ENCODE measurements at regions not wholly inside any gene's neighbourhood (a gene's known extent, or its start where the extent isn't known, plus 50 kb on each side); places are given as distances from the start of the nearest gene placed in this dataset.

DNA sequence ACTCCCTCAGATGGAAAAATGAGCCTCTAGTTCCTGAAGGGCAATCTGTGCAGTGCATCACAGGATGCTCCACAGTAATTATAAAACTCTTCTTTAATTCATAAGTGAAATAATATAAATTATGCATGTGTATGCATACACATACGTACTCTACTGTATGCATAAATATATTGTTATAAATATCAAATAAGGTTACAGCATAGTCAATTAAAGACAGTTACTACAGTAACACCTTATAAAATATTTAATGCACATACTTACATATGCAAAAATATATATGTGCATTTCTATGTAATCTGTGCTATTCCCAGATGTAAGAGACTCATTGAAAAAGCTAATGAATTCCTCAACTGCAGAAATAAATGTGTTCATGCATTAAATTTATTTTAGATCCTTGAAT is 1515.1 kb downstream of the CDH11 start:
- no peak overlapping the region for H3K4me3 ChIP-seq (ENCODE audit: low read depth in 1 of 2, low read length in 2 of 2)
- no peak overlapping the region for H3K27ac ChIP-seq (ENCODE audit: low read length)
- H3K9me3 ChIP-seq (ENCODE audit: control insufficient read depth in 1 of 2, low read length in 2 of 2), result no peaks in the 10 kb centered on the region
- H3K36me3 ChIP-seq (ENCODE audit: control insufficient read depth in 1 of 2, insufficient read depth in 2 of 2, low read length in 2 of 2), result no peaks in the 10 kb centered on the region
- H3K4me1 ChIP-seq (ENCODE audit: control insufficient read depth in 1 of 2, insufficient read depth in 2 of 2, low read length in 2 of 2), result no peaks in the 10 kb centered on the region
- H3K27me3 ChIP-seq (ENCODE audit: low read depth, low read length), result no peaks in the 10 kb centered on the region

DNA sequence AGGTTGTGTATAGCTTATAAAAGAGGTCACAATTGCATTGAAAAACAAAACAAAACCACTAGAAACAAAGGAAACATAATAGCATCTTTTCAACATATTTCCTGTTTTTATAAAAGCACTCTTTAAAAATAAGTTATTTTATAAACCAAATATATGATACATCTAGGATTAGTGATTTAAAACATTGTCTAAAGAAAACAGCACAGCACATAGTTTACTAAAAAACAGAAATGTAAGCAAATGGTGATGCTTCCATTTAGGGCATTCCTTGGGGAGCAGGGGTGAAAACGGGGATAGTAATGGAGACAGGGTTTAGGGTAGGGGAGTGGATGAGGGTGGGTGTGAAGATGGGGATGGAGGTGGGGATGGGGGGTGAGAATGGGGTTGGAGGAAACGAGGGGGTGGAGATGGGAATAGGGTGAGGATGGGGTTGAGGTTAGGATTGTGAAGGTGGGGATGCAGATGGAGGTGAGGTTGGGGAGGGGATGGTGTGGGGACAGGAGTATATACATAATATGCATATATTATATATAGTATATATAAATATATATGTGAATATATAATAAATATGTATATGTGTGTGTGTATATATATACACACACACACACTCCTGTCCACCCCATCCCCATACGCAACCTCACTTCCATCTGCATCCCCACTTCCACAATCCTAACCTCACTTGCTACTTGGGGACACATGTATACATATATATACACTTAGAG is 1519.5 kb downstream of the CDH11 start:
- Histone ChIP-seq H3K27ac (ENCODE audit: low read length) (no peak overlapping the region), H3K36me3 (ENCODE audit: control insufficient read depth in 1 of 2, insufficient read depth in 2 of 2, low read length in 2 of 2) (no peaks in the 10 kb centered on the region), H3K4me1 (ENCODE audit: control insufficient read depth in 1 of 2, insufficient read depth in 2 of 2, low read length in 2 of 2) (no peaks in the 10 kb centered on the region), H3K4me3 (ENCODE audit: low read depth in 1 of 2, low read length in 2 of 2) (no peak overlapping the region), H3K9me3 (ENCODE audit: control insufficient read depth in 1 of 2, low read length in 2 of 2) (no peaks in the 10 kb centered on the region), H3K27me3 (ENCODE audit: low read depth, low read length) (no peaks in the 10 kb centered on the region)

DNA sequence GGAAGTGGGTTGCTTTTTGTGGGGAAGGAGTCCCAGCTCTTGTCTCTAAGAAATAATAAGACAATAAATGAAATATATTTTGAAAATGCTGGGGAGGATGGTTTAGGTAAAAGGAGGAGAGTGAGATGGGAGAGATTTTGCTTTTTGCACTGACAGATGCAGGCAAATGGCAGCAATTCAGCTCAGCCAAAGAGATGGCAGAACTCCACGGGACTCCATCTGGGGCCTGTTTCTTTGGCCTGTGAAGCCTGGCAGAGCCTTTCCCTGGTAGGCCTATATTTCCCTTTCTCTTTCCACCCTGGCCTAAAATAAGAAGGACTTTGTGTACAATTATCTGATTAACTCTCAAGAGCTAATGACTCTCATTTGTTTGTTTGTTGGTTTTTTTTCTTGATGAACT is 1525.1 kb downstream of the CDH11 start:
- Histone ChIP-seq H3K9me3 (ENCODE audit: control insufficient read depth in 1 of 2, low read length in 2 of 2) (no peaks in the 10 kb centered on the region), H3K27ac (ENCODE audit: low read length) (no peak overlapping the region), H3K4me1 (ENCODE audit: control insufficient read depth in 1 of 2, insufficient read depth in 2 of 2, low read length in 2 of 2) (no peaks in the 10 kb centered on the region), H3K4me3 (ENCODE audit: low read depth in 1 of 2, low read length in 2 of 2) (no peak overlapping the region), H3K36me3 (ENCODE audit: control insufficient read depth in 1 of 2, insufficient read depth in 2 of 2, low read length in 2 of 2) (no peaks in the 10 kb centered on the region), H3K27me3 (ENCODE audit: low read depth, low read length) (no peaks in the 10 kb centered on the region)

DNA sequence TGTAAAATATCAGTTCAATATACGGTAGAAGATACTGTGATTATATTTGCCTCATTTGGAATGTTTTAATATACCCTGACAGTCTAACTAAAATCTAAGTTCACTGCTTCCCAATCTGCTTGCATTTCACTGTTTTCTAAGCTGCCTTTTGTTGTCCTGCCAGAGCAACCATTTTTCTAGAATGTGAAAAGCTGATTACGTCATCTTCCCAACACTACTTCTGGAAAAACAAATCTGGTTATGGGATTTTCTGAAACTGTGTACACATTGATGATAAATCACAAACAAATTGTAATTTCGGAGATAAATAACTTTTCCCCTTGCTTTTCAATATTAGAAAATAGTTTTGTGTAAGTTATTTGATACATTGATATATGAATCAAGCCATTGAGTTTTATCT is 1529.0 kb downstream of the CDH11 start:
- Histone ChIP-seq H3K36me3 (ENCODE audit: control insufficient read depth in 1 of 2, insufficient read depth in 2 of 2, low read length in 2 of 2) (no peaks in the 10 kb centered on the region), H3K27ac (ENCODE audit: low read length) (no peak overlapping the region), H3K9me3 (ENCODE audit: control insufficient read depth in 1 of 2, low read length in 2 of 2) (no peaks in the 10 kb centered on the region), H3K27me3 (ENCODE audit: low read depth, low read length) (no peaks in the 10 kb centered on the region), H3K4me1 (ENCODE audit: control insufficient read depth in 1 of 2, insufficient read depth in 2 of 2, low read length in 2 of 2) (no peaks in the 10 kb centered on the region), H3K4me3 (ENCODE audit: low read depth in 1 of 2, low read length in 2 of 2) (no peak overlapping the region)

DNA sequence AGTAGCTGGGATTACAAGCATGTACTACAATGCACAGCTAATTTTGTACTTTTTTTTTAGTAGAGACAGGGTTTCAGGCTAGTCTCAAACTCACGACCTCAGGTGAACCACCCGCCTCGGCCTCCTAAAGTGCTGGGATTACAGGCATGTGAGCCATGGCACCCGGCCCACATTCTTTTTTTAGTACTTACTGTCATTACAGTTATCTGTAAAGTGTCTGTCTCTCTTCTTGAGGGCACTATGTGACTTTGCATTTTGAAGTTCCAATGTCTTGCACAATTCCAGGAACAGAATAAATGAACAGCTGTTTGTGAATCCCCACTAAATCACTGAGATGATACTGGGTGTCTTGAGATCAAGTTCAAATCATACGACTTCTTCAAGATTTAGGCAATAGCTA is 1540.3 kb downstream of the CDH11 start:
- H3K4me3 ChIP-seq (ENCODE audit: low read depth in 1 of 2, low read length in 2 of 2), result no peak overlapping the region
- no peak overlapping the region for H3K27ac ChIP-seq (ENCODE audit: low read length)
- H3K9me3 ChIP-seq (ENCODE audit: control insufficient read depth in 1 of 2, low read length in 2 of 2), result no peaks in the 10 kb centered on the region
- no peaks in the 10 kb centered on the region for H3K36me3 ChIP-seq (ENCODE audit: control insufficient read depth in 1 of 2, insufficient read depth in 2 of 2, low read length in 2 of 2)
- H3K27me3 ChIP-seq (ENCODE audit: low read depth, low read length), result no peaks in the 10 kb centered on the region
- H3K4me1 ChIP-seq (ENCODE audit: control insufficient read depth in 1 of 2, insufficient read depth in 2 of 2, low read length in 2 of 2), result no peaks in the 10 kb centered on the region

DNA sequence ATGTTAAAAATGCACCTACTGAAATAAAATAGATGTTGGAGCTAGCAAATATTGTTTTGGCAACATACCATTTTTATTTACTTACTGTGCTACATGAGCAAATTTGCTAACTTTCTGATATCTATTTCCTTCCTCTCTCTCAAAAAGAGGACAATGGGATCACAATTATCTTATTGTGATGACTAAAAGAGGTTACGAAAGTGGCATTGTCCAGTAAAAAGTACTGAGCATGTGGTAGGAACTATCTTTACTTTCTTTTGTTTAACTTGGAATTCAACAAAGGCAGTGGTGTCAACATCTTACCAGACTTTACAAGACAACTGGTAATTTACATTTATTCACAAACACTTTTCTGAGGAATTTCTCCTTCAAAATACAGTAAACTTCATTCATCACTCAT is 1542.6 kb upstream of the CDH8 start:
- H3K36me3 ChIP-seq (ENCODE audit: control insufficient read depth in 1 of 2, insufficient read depth in 2 of 2, low read length in 2 of 2), result no peaks in the 10 kb centered on the region
- no peaks in the 10 kb centered on the region for H3K9me3 ChIP-seq (ENCODE audit: control insufficient read depth in 1 of 2, low read length in 2 of 2)
- H3K27me3 ChIP-seq (ENCODE audit: low read depth, low read length), result no peaks in the 10 kb centered on the region
- no peaks in the 10 kb centered on the region for H3K4me1 ChIP-seq (ENCODE audit: control insufficient read depth in 1 of 2, insufficient read depth in 2 of 2, low read length in 2 of 2)
- H3K27ac ChIP-seq (ENCODE audit: low read length), result no peak overlapping the region
- H3K4me3 ChIP-seq (ENCODE audit: low read depth in 1 of 2, low read length in 2 of 2), result no peak overlapping the region

DNA sequence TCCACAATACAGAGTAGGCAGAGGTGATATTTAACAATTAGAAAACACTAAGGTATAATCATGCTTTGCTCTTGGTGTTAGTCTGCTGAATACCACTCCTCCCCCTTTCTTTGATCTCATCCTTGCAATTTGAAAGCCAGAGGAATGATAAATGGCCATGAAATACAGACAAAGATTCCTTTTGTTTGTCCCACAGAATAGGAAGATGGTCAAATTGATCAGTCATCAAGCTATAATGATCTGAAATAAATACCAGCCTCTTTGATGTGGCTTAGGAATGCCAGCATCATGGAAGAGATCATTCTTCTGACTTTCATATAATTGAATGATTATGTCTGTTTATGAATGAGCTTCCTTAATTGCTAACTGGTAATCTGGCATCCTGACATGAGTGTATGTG is 1541.7 kb upstream of the CDH8 start:
- no peak overlapping the region for H3K27ac ChIP-seq (ENCODE audit: low read length)
- H3K4me1 ChIP-seq (ENCODE audit: control insufficient read depth in 1 of 2, insufficient read depth in 2 of 2, low read length in 2 of 2), result no peaks in the 10 kb centered on the region

DNA sequence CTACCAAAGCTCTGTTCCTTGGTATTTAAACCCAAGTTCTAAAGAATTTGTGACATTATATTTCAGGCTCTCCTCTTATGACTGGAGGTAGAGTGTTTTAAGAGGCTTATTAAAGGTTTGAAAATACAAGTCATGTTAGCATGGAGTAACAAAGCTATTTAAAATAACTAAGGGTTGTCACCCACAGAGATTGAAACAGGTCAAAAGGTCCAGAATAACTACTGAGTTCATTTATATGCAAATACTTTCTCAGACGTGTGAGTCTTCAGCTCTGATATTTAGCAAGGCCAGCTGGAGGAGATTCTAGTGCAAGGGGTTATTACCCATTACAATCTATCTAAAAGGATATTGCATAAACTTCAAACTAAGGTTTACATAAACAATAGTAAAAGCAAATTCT is 1538.8 kb upstream of the CDH8 start:
- H3K4me3 ChIP-seq (ENCODE audit: low read depth in 1 of 2, low read length in 2 of 2), result no peak overlapping the region

More for the DNA sequence above, 1541.7 kb upstream of the CDH8 start:
- Histone ChIP-seq H3K27me3 (ENCODE audit: low read depth, low read length) (no peaks in the 10 kb centered on the region), H3K4me3 (ENCODE audit: low read depth in 1 of 2, low read length in 2 of 2) (no peak overlapping the region), H3K9me3 (ENCODE audit: control insufficient read depth in 1 of 2, low read length in 2 of 2) (no peaks in the 10 kb centered on the region), H3K36me3 (ENCODE audit: control insufficient read depth in 1 of 2, insufficient read depth in 2 of 2, low read length in 2 of 2) (no peaks in the 10 kb centered on the region)

DNA sequence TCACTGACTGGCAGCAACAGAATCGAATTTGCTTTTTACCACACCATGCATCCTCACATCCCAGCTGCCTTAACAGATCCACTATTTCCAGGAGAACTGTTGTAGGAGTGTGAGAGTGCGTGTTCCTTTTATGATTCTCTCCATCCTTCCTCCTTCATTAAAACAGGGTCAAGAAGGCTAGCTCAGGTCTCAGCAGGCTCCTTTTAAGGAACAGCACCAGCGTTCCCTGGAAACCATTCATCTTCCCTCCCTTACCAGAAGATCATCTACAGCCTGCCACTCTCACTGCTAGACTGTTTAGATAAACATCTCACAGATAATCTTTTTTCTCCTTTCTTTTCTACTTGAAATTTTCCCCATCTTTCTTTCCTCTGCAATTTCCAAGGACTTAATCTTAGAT is 1531.9 kb upstream of the CDH8 start:
- Histone ChIP-seq H3K4me1 (ENCODE audit: control insufficient read depth in 1 of 2, insufficient read depth in 2 of 2, low read length in 2 of 2) (peaks cover 0 to 6% of the 10 kb centered on the region in 2 donors), H3K4me3 (ENCODE audit: low read depth in 1 of 2, low read length in 2 of 2) (no peak overlapping the region), H3K36me3 (ENCODE audit: control insufficient read depth in 1 of 2, insufficient read depth in 2 of 2, low read length in 2 of 2) (no peaks in the 10 kb centered on the region), H3K9me3 (ENCODE audit: control insufficient read depth in 1 of 2, low read length in 2 of 2) (no peaks in the 10 kb centered on the region), H3K27ac (ENCODE audit: low read length) (no peak overlapping the region), H3K27me3 (ENCODE audit: low read depth, low read length) (no peaks in the 10 kb centered on the region)

More for the DNA sequence above, 1538.8 kb upstream of the CDH8 start:
- H3K4me1 ChIP-seq (ENCODE audit: control insufficient read depth in 1 of 2, insufficient read depth in 2 of 2, low read length in 2 of 2), result no peaks in the 10 kb centered on the region
- no peaks in the 10 kb centered on the region for H3K36me3 ChIP-seq (ENCODE audit: control insufficient read depth in 1 of 2, insufficient read depth in 2 of 2, low read length in 2 of 2)
- no peaks in the 10 kb centered on the region for H3K9me3 ChIP-seq (ENCODE audit: control insufficient read depth in 1 of 2, low read length in 2 of 2)
- H3K27me3 ChIP-seq (ENCODE audit: low read depth, low read length), result no peaks in the 10 kb centered on the region
- no peak overlapping the region for H3K27ac ChIP-seq (ENCODE audit: low read length)

DNA sequence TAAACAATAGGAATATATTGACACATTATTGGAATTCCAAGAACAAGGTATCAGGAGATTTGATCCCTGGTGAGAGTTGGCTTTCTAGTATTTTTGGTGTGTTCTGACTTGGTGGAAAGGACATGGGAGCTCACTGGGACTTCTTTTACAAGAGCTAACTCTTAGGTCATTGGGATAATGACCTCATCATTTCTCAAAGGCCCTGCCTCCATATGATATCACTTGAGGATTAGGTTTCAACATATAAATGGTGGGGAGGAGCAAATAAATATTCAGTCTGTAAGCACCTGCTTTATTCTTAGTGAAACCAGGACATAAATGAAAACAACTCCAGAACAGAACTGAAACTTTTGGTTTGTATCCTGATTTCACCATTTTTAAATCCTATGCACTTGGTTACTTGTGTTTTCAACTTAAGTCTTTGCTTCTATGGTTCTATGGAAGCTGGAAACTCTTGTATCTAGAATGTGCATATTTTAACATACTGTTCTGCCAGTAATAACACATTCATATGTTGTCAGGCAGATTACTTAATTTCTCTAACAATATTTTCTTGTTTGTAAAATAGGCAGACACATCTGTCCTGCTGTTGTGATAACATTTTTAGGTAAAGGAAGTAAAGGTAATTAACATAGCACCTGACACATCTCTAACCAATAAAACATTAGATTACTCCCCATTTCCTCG is 1527.7 kb upstream of the CDH8 start:
- Histone ChIP-seq H3K27me3 (ENCODE audit: low read depth, low read length) (no peaks in the 10 kb centered on the region), H3K36me3 (ENCODE audit: control insufficient read depth in 1 of 2, insufficient read depth in 2 of 2, low read length in 2 of 2) (no peaks in the 10 kb centered on the region), H3K9me3 (ENCODE audit: control insufficient read depth in 1 of 2, low read length in 2 of 2) (peaks cover 0 to 8% of the 10 kb centered on the region in 2 donors)

DNA sequence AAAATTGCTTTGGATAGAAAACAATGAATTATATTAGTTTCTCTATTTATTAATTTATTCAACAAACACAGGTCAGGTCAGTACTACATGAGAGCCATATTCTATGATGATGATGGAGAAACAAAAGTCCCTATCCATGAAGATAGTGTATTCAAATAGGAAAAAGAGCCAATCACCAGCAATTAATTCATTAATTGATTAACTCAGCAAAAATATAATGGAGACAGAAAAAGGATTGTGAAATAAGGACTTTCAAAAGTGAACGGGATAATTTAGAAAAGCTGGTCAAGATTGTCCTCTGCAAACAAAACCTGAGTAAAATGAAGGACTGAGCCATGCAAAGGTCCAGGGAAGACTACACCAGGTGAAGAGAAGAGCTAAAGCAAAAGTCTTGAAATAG is 1517.7 kb upstream of the CDH8 start:
- Histone ChIP-seq H3K9me3 (ENCODE audit: control insufficient read depth in 1 of 2, low read length in 2 of 2) (no peaks in the 10 kb centered on the region), H3K4me3 (ENCODE audit: low read depth in 1 of 2, low read length in 2 of 2) (no peak overlapping the region), H3K4me1 (ENCODE audit: control insufficient read depth in 1 of 2, insufficient read depth in 2 of 2, low read length in 2 of 2) (no peaks in the 10 kb centered on the region), H3K27ac (ENCODE audit: low read length) (no peak overlapping the region), H3K36me3 (ENCODE audit: control insufficient read depth in 1 of 2, insufficient read depth in 2 of 2, low read length in 2 of 2) (no peaks in the 10 kb centered on the region), H3K27me3 (ENCODE audit: low read depth, low read length) (no peaks in the 10 kb centered on the region)

More for the DNA sequence above, 1527.7 kb upstream of the CDH8 start:
- no peak overlapping the region for H3K4me3 ChIP-seq (ENCODE audit: low read depth in 1 of 2, low read length in 2 of 2)
- no peak overlapping the region for H3K27ac ChIP-seq (ENCODE audit: low read length)
- H3K4me1 ChIP-seq (ENCODE audit: control insufficient read depth in 1 of 2, insufficient read depth in 2 of 2, low read length in 2 of 2), result peaks cover 0 to 6% of the 10 kb centered on the region in 2 donors

DNA sequence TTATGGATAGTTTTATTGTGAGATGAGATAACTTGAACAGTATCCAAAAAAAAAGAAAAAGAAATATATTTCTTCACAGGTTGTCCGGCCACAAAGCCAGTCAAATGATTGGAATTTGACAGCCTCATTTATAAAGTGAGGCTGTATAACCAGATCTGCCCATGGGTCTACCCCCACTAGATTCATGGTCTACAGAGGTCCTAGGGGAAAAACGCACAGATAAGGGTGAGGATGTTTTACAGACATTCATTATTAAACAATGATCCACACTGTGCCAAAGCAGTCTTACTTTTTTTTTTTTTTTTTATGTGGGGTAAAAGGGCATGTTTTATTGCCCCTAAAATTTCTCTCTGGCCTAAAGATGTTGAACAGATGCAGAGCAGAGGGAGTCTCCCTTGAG is 1503.0 kb upstream of the CDH8 start:
- no peaks in the 10 kb centered on the region for H3K9me3 ChIP-seq (ENCODE audit: control insufficient read depth in 1 of 2, low read length in 2 of 2)

More for the DNA sequence above, 1503.0 kb upstream of the CDH8 start:
- Histone ChIP-seq H3K36me3 (ENCODE audit: control insufficient read depth in 1 of 2, insufficient read depth in 2 of 2, low read length in 2 of 2) (no peaks in the 10 kb centered on the region), H3K27ac (ENCODE audit: low read length) (no peak overlapping the region), H3K4me3 (ENCODE audit: low read depth in 1 of 2, low read length in 2 of 2) (no peak overlapping the region), H3K4me1 (ENCODE audit: control insufficient read depth in 1 of 2, insufficient read depth in 2 of 2, low read length in 2 of 2) (no peaks in the 10 kb centered on the region), H3K27me3 (ENCODE audit: low read depth, low read length) (no peaks in the 10 kb centered on the region)

All from muscle layer of duodenum (tissue), 2 donors.